ENCODE measurements at regions not wholly inside any gene's neighbourhood (a gene's known extent, or its start where the extent isn't known, plus 50 kb on each side); places are given as distances from the start of the nearest gene placed in this dataset.

DNA sequence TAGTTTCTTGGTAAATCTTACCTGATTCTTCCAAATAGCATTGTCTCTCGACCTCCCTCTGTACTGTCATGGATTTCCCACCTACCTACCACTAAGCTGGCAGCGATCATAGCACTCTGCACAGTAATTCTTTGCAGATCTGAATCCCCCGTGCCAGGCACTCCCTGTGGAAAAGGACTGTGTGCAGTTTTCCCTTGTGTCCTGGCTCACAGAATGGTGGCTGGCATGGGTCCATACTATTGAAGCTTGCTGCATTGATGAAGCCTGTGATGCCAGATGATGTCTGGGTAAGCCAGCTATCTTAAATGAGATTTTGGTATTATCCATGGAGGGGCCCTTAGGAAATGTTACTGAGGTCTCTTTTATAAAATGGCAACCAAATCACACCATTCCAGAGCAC is 135.7 kb downstream of the RPAP3 start:
- TF ChIP-seq TAF1 (IDR thresholded peaks at IDR 0.05; ENCODE audit: low read depth, low read length) (no peak), POLR2A (IDR thresholded peaks at IDR 0.05; ENCODE audit: low read depth, low read length) (no peak), POLR2AphosphoS5 (IDR thresholded peaks at IDR 0.05; ENCODE audit: low read depth, low read length) (no peak), PAX5 (IDR thresholded peaks at IDR 0.05; ENCODE audit: insufficient read depth, low read length, severe bottlenecking) (no peak), SPI1 (IDR thresholded peaks at IDR 0.05; ENCODE audit: low read depth, low read length) (no peak), POU2F2 (IDR thresholded peaks at IDR 0.05; ENCODE audit: low read depth, low read length) (no peak)
